ENCODE measurements at regions not wholly inside any gene's neighbourhood (a gene's known extent, or its start where the extent isn't known, plus 50 kb on each side); places are given as distances from the start of the nearest gene placed in this dataset.
A peak's percentile ranks its signal among the peaks of the same experiment; 100 is the strongest.

DNA sequence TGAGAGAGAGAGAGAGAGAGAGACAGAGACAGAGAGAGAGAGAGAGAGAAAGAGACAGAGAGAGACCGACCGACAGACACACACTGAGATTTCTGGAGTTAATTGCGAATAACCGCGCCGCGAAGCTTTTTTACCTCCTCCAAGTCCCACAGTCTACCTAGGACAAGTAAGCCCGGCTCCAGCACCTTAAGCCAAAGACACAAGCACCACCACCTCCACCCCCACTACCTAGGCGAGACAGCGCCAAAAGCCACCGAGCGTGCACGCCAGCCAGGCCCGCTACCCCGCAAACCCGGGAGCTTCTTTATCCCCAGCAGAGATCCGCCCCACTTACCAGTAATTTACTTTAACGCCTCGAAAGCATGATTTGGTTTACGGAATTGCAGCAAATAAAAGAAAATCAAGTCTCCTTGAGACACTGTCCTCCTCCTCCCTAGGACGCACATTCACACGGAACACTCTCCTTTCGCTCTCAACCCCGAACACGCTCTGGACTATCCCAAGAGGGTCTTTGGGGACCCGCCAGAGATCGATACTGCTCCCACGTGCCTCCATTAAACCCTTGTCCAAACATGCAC is 649.6 kb upstream of the DIPK2B start:
- Histone ChIP-seq H3K27ac (ENCODE audit: low read depth in 1 of 2, low read length in 2 of 2) (no peak overlapping the region), H3K4me3 (replicated peaks in 1 of 3; ENCODE audit: low read depth in 2 of 3, low read length in 3 of 3) (peak overlapping the region; percentile 32 to 79 (median 49)), H3K36me3 (replicated peaks in 1 of 2; ENCODE audit: control insufficient read depth in 1 of 2, insufficient read depth in 2 of 2, low read length in 2 of 2) (no peaks in the 10 kb centered on the region), H3K9ac (ENCODE audit: insufficient read depth, low read length, poor library complexity, severe bottlenecking) (no peak overlapping the region), H2AFZ (ENCODE audit: insufficient read depth, low read depth, low read length, poor library complexity, severe bottlenecking) (peak overlapping the region; percentile 61), H3K4me1 (ENCODE audit: control insufficient read depth in 1 of 2, insufficient read depth in 2 of 2, low read length in 2 of 2) (peaks cover 16 to 20% of the 10 kb centered on the region in 2 donors), H4K20me1 (ENCODE audit: insufficient read depth, low read length) (no peaks in the 10 kb centered on the region), H3K4me2 (replicated peaks; ENCODE audit: extremely low read depth, low read length, poor library complexity, severe bottlenecking) (peak overlapping the region; percentile 86), H3K27me3 (ENCODE audit: control insufficient read depth in 2 of 2, insufficient read depth in 2 of 2, low read length in 2 of 2) (peaks cover 29 to 32% of the 10 kb centered on the region in 2 donors), H3K9me3 (replicated peaks in 1 of 2; ENCODE audit: control insufficient read depth in 1 of 2, insufficient read depth in 1 of 2, low read length in 2 of 2) (no peaks in the 10 kb centered on the region), H3K79me2 (ENCODE audit: insufficient read depth, low read length) (no peaks in the 10 kb centered on the region)
- H3K36me3 Mint-ChIP-seq = no peaks in the 10 kb centered on the region
- TF ChIP-seq, protein P1, sequence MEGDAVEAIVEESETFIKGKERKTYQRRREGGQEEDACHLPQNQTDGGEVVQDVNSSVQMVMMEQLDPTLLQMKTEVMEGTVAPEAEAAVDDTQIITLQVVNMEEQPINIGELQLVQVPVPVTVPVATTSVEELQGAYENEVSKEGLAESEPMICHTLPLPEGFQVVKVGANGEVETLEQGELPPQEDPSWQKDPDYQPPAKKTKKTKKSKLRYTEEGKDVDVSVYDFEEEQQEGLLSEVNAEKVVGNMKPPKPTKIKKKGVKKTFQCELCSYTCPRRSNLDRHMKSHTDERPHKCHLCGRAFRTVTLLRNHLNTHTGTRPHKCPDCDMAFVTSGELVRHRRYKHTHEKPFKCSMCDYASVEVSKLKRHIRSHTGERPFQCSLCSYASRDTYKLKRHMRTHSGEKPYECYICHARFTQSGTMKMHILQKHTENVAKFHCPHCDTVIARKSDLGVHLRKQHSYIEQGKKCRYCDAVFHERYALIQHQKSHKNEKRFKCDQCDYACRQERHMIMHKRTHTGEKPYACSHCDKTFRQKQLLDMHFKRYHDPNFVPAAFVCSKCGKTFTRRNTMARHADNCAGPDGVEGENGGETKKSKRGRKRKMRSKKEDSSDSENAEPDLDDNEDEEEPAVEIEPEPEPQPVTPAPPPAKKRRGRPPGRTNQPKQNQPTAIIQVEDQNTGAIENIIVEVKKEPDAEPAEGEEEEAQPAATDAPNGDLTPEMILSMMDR (IDR thresholded peaks at IDR 0.05) = no peak
- intact Hi-C loops (cut with micrococcal nuclease) = no loop called here
- peaks cover 0 to 9% (median 5%) of the 10 kb centered on the region in 7 donors for H3K9me3 Mint-ChIP-seq
- peak overlapping the region; percentile 90 to 98 for H3K4me3 Mint-ChIP-seq
- H3K27me3 Mint-ChIP-seq (ENCODE audit: low read depth in 3 of 3) = peaks cover 26 to 30% (median 27%) of the 10 kb centered on the region in 3 donors
- peak overlapping the region in 3 of 7 donors; percentile 9 to 57 (median 19) for H3K27ac Mint-ChIP-seq
- DNase-seq = peak in 1 of 3 donors; percentile 2
- under 1% methylated on average over 18 of the region's 28 CpGs for WGBS (ENCODE audit: insufficient coverage)
- H3K4me1 Mint-ChIP-seq = peaks cover 21% of the 10 kb centered on the region

DNA sequence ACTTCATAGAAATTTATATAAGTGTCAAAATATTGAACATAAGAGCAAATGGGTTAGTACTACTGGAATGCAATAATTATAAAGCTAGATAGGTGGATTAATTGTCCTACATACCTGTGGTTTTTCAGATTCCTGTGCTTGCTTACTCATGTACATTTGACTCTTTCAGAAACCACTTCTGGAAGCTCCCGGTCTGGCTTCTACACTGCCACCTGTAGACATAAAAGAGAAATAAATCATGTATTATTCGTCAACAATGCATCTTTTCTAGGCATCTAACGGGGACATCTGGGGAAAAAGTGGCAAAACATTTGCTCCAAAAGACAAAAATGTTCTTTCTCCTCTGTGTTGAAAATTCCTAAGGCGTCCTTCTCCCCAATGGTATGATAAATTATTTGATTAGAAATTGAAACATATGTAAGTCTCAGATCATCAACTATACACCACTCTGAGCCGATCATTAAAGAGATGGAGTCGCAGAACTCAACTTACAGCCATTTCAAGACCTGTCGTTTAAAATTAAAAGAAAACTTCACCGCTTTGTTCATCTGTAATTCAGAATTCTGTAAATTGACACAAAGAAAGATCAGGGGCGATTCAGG is 648.7 kb upstream of the DIPK2B start:
- Histone ChIP-seq H3K4me2 (replicated peaks; ENCODE audit: extremely low read depth, low read length, poor library complexity, severe bottlenecking) (peak overlapping the region; percentile 86), H3K79me2 (ENCODE audit: insufficient read depth, low read length) (no peaks in the 10 kb centered on the region), H4K20me1 (ENCODE audit: insufficient read depth, low read length) (no peaks in the 10 kb centered on the region), H3K36me3 (replicated peaks in 1 of 2; ENCODE audit: control insufficient read depth in 1 of 2, insufficient read depth in 2 of 2, low read length in 2 of 2) (no peaks in the 10 kb centered on the region), H3K9me3 (replicated peaks in 1 of 2; ENCODE audit: control insufficient read depth in 1 of 2, insufficient read depth in 1 of 2, low read length in 2 of 2) (no peaks in the 10 kb centered on the region), H3K4me3 (replicated peaks in 1 of 3; ENCODE audit: low read depth in 2 of 3, low read length in 3 of 3) (peak overlapping the region in 1 of 3 experiments; percentile 79), H3K9ac (ENCODE audit: insufficient read depth, low read length, poor library complexity, severe bottlenecking) (no peak overlapping the region), H3K4me1 (ENCODE audit: control insufficient read depth in 1 of 2, insufficient read depth in 2 of 2, low read length in 2 of 2) (peaks cover 16 to 20% of the 10 kb centered on the region in 2 donors), H2AFZ (ENCODE audit: insufficient read depth, low read depth, low read length, poor library complexity, severe bottlenecking) (no peak overlapping the region), H3K27ac (ENCODE audit: low read depth in 1 of 2, low read length in 2 of 2) (no peak overlapping the region), H3K27me3 (ENCODE audit: control insufficient read depth in 2 of 2, insufficient read depth in 2 of 2, low read length in 2 of 2) (peaks cover 29 to 31% of the 10 kb centered on the region in 2 donors)
- peaks cover 26 to 30% (median 27%) of the 10 kb centered on the region in 3 donors for H3K27me3 Mint-ChIP-seq (ENCODE audit: low read depth in 3 of 3)
- DNase-seq = peak in 2 of 3 donors; percentile 20 to 43
- peaks cover 0 to 9% (median 5%) of the 10 kb centered on the region in 7 donors for H3K9me3 Mint-ChIP-seq
- TF ChIP-seq, protein P1 (IDR thresholded peaks at IDR 0.05) = peak; percentile 29
- H3K4me1 Mint-ChIP-seq = peaks cover 19% of the 10 kb centered on the region
- intact Hi-C loops (cut with micrococcal nuclease) = no loop called here
- no CpG with 5 or more reads among the region's 9 CpGs for WGBS (ENCODE audit: insufficient coverage)
- peak overlapping the region; percentile 90 to 98 for H3K4me3 Mint-ChIP-seq
- no peaks in the 10 kb centered on the region for H3K36me3 Mint-ChIP-seq
- H3K27ac Mint-ChIP-seq = no peak overlapping the region
